ENCODE measurements at regions not wholly inside any gene's neighbourhood (a gene's known extent, or its start where the extent isn't known, plus 50 kb on each side); places are given as distances from the start of the nearest gene placed in this dataset.

GRCh38 chr2:185372188-185372587 is 366.4 kb upstream of the FSIP2 start:
- TF ChIP-seq CTCF (IDR thresholded peaks at IDR 0.05) (no peak), POLR2A (IDR thresholded peaks at IDR 0.05) (no peak)

Data from stomach (tissue), 4 donors.